ENCODE measurements at regions not wholly inside any gene's neighbourhood (a gene's known extent, or its start where the extent isn't known, plus 50 kb on each side); places are given as distances from the start of the nearest gene placed in this dataset.

GRCh38 chr18:24567199-24567598, 106.8 kb downstream of the HRH4 start:
- no peaks in the 10 kb centered on the region for H3K9me3 ChIP-seq (ENCODE audit: control insufficient read depth in 1 of 2, low read length in 2 of 2)
- H3K27ac ChIP-seq (ENCODE audit: low read length): no peak overlapping the region
- no peaks in the 10 kb centered on the region for H3K36me3 ChIP-seq (ENCODE audit: control insufficient read depth in 1 of 2, insufficient read depth in 2 of 2, low read length in 2 of 2)
- no peaks in the 10 kb centered on the region for H3K27me3 ChIP-seq (ENCODE audit: low read depth, low read length)
- H3K4me3 ChIP-seq (ENCODE audit: low read depth in 1 of 2, low read length in 2 of 2): no peak overlapping the region
- no peaks in the 10 kb centered on the region for H3K4me1 ChIP-seq (ENCODE audit: control insufficient read depth in 1 of 2, insufficient read depth in 2 of 2, low read length in 2 of 2)

- Histone ChIP-seq H3K9me3 (ENCODE audit: control insufficient read depth in 1 of 2, low read length in 2 of 2) (peaks cover 7% of the 10 kb centered on the region in 2 donors), H3K4me1 (ENCODE audit: control insufficient read depth in 1 of 2, insufficient read depth in 2 of 2, low read length in 2 of 2) (no peaks in the 10 kb centered on the region), H3K27ac (ENCODE audit: low read length) (no peak overlapping the region), H3K27me3 (ENCODE audit: low read depth, low read length) (no peaks in the 10 kb centered on the region), H3K4me3 (ENCODE audit: low read depth in 1 of 2, low read length in 2 of 2) (no peak overlapping the region), H3K36me3 (ENCODE audit: control insufficient read depth in 1 of 2, insufficient read depth in 2 of 2, low read length in 2 of 2) (no peaks in the 10 kb centered on the region)
Observed at GRCh38 chr18:24570716-24571115, 110.3 kb downstream of the HRH4 start.

GRCh38 chr18:24582771-24583170, 122.3 kb downstream of the HRH4 start:
- H3K4me3 ChIP-seq (ENCODE audit: low read depth in 1 of 2, low read length in 2 of 2): no peak overlapping the region
- no peak overlapping the region for H3K27ac ChIP-seq (ENCODE audit: low read length)
- H3K36me3 ChIP-seq (ENCODE audit: control insufficient read depth in 1 of 2, insufficient read depth in 2 of 2, low read length in 2 of 2): no peaks in the 10 kb centered on the region
- H3K27me3 ChIP-seq (ENCODE audit: low read depth, low read length): no peaks in the 10 kb centered on the region
- peaks cover 0 to 4% of the 10 kb centered on the region in 2 donors for H3K4me1 ChIP-seq (ENCODE audit: control insufficient read depth in 1 of 2, insufficient read depth in 2 of 2, low read length in 2 of 2)
- no peaks in the 10 kb centered on the region for H3K9me3 ChIP-seq (ENCODE audit: control insufficient read depth in 1 of 2, low read length in 2 of 2)

GRCh38 chr18:24584205-24584604, 123.8 kb downstream of the HRH4 start:
- Histone ChIP-seq H3K36me3 (ENCODE audit: control insufficient read depth in 1 of 2, insufficient read depth in 2 of 2, low read length in 2 of 2) (no peaks in the 10 kb centered on the region), H3K27ac (ENCODE audit: low read length) (no peak overlapping the region), H3K4me1 (ENCODE audit: control insufficient read depth in 1 of 2, insufficient read depth in 2 of 2, low read length in 2 of 2) (peaks cover 0 to 4% of the 10 kb centered on the region in 2 donors), H3K4me3 (ENCODE audit: low read depth in 1 of 2, low read length in 2 of 2) (no peak overlapping the region), H3K9me3 (ENCODE audit: control insufficient read depth in 1 of 2, low read length in 2 of 2) (no peaks in the 10 kb centered on the region), H3K27me3 (ENCODE audit: low read depth, low read length) (no peaks in the 10 kb centered on the region)

- Histone ChIP-seq H3K9me3 (ENCODE audit: control insufficient read depth in 1 of 2, low read length in 2 of 2) (no peaks in the 10 kb centered on the region), H3K36me3 (ENCODE audit: control insufficient read depth in 1 of 2, insufficient read depth in 2 of 2, low read length in 2 of 2) (no peaks in the 10 kb centered on the region), H3K4me1 (ENCODE audit: control insufficient read depth in 1 of 2, insufficient read depth in 2 of 2, low read length in 2 of 2) (peaks cover 0 to 4% of the 10 kb centered on the region in 2 donors), H3K4me3 (ENCODE audit: low read depth in 1 of 2, low read length in 2 of 2) (no peak overlapping the region), H3K27ac (ENCODE audit: low read length) (no peak overlapping the region), H3K27me3 (ENCODE audit: low read depth, low read length) (no peaks in the 10 kb centered on the region)
Observed at GRCh38 chr18:24584813-24585212, 124.4 kb downstream of the HRH4 start.

- Histone ChIP-seq H3K36me3 (ENCODE audit: control insufficient read depth in 1 of 2, insufficient read depth in 2 of 2, low read length in 2 of 2) (no peaks in the 10 kb centered on the region), H3K27ac (ENCODE audit: low read length) (no peak overlapping the region), H3K27me3 (ENCODE audit: low read depth, low read length) (no peaks in the 10 kb centered on the region), H3K4me3 (ENCODE audit: low read depth in 1 of 2, low read length in 2 of 2) (no peak overlapping the region), H3K4me1 (ENCODE audit: control insufficient read depth in 1 of 2, insufficient read depth in 2 of 2, low read length in 2 of 2) (peaks cover 0 to 4% of the 10 kb centered on the region in 2 donors), H3K9me3 (ENCODE audit: control insufficient read depth in 1 of 2, low read length in 2 of 2) (no peaks in the 10 kb centered on the region)
Observed at GRCh38 chr18:24585996-24586566, 125.6 kb downstream of the HRH4 start.

- H3K27ac ChIP-seq (ENCODE audit: low read length): no peak overlapping the region
- no peaks in the 10 kb centered on the region for H3K36me3 ChIP-seq (ENCODE audit: control insufficient read depth in 1 of 2, insufficient read depth in 2 of 2, low read length in 2 of 2)
- no peak overlapping the region for H3K4me3 ChIP-seq (ENCODE audit: low read depth in 1 of 2, low read length in 2 of 2)
- no peaks in the 10 kb centered on the region for H3K9me3 ChIP-seq (ENCODE audit: control insufficient read depth in 1 of 2, low read length in 2 of 2)
- no peaks in the 10 kb centered on the region for H3K27me3 ChIP-seq (ENCODE audit: low read depth, low read length)
- peaks cover 0 to 4% of the 10 kb centered on the region in 2 donors for H3K4me1 ChIP-seq (ENCODE audit: control insufficient read depth in 1 of 2, insufficient read depth in 2 of 2, low read length in 2 of 2)
Observed at GRCh38 chr18:24586662-24587360, 126.4 kb downstream of the HRH4 start.

GRCh38 chr18:24588440-24588839, 128.0 kb downstream of the HRH4 start:
- Histone ChIP-seq H3K9me3 (ENCODE audit: control insufficient read depth in 1 of 2, low read length in 2 of 2) (no peaks in the 10 kb centered on the region), H3K4me3 (ENCODE audit: low read depth in 1 of 2, low read length in 2 of 2) (no peak overlapping the region), H3K27me3 (ENCODE audit: low read depth, low read length) (no peaks in the 10 kb centered on the region), H3K27ac (ENCODE audit: low read length) (no peak overlapping the region), H3K4me1 (ENCODE audit: control insufficient read depth in 1 of 2, insufficient read depth in 2 of 2, low read length in 2 of 2) (peaks cover 0 to 4% of the 10 kb centered on the region in 2 donors), H3K36me3 (ENCODE audit: control insufficient read depth in 1 of 2, insufficient read depth in 2 of 2, low read length in 2 of 2) (no peaks in the 10 kb centered on the region)

- Histone ChIP-seq H3K27me3 (ENCODE audit: low read depth, low read length) (no peaks in the 10 kb centered on the region), H3K9me3 (ENCODE audit: control insufficient read depth in 1 of 2, low read length in 2 of 2) (no peaks in the 10 kb centered on the region), H3K36me3 (ENCODE audit: control insufficient read depth in 1 of 2, insufficient read depth in 2 of 2, low read length in 2 of 2) (no peaks in the 10 kb centered on the region), H3K27ac (ENCODE audit: low read length) (no peak overlapping the region), H3K4me3 (ENCODE audit: low read depth in 1 of 2, low read length in 2 of 2) (no peak overlapping the region), H3K4me1 (ENCODE audit: control insufficient read depth in 1 of 2, insufficient read depth in 2 of 2, low read length in 2 of 2) (no peaks in the 10 kb centered on the region)
Observed at GRCh38 chr18:24590946-24591345, 130.5 kb downstream of the HRH4 start.

GRCh38 chr18:24593401-24593800, 133.0 kb downstream of the HRH4 start:
- Histone ChIP-seq H3K9me3 (ENCODE audit: control insufficient read depth in 1 of 2, low read length in 2 of 2) (no peaks in the 10 kb centered on the region), H3K4me1 (ENCODE audit: control insufficient read depth in 1 of 2, insufficient read depth in 2 of 2, low read length in 2 of 2) (no peaks in the 10 kb centered on the region), H3K4me3 (ENCODE audit: low read depth in 1 of 2, low read length in 2 of 2) (no peak overlapping the region), H3K27ac (ENCODE audit: low read length) (no peak overlapping the region), H3K36me3 (ENCODE audit: control insufficient read depth in 1 of 2, insufficient read depth in 2 of 2, low read length in 2 of 2) (no peaks in the 10 kb centered on the region), H3K27me3 (ENCODE audit: low read depth, low read length) (no peaks in the 10 kb centered on the region)

GRCh38 chr18:24593886-24594285, 133.4 kb downstream of the HRH4 start:
- Histone ChIP-seq H3K4me3 (ENCODE audit: low read depth in 1 of 2, low read length in 2 of 2) (no peak overlapping the region), H3K36me3 (ENCODE audit: control insufficient read depth in 1 of 2, insufficient read depth in 2 of 2, low read length in 2 of 2) (no peaks in the 10 kb centered on the region), H3K4me1 (ENCODE audit: control insufficient read depth in 1 of 2, insufficient read depth in 2 of 2, low read length in 2 of 2) (no peaks in the 10 kb centered on the region), H3K27ac (ENCODE audit: low read length) (no peak overlapping the region), H3K9me3 (ENCODE audit: control insufficient read depth in 1 of 2, low read length in 2 of 2) (no peaks in the 10 kb centered on the region), H3K27me3 (ENCODE audit: low read depth, low read length) (no peaks in the 10 kb centered on the region)

GRCh38 chr18:24595561-24596031, 135.2 kb downstream of the HRH4 start:
- Histone ChIP-seq H3K9me3 (ENCODE audit: control insufficient read depth in 1 of 2, low read length in 2 of 2) (no peaks in the 10 kb centered on the region), H3K4me3 (ENCODE audit: low read depth in 1 of 2, low read length in 2 of 2) (no peak overlapping the region), H3K36me3 (ENCODE audit: control insufficient read depth in 1 of 2, insufficient read depth in 2 of 2, low read length in 2 of 2) (no peaks in the 10 kb centered on the region), H3K27ac (ENCODE audit: low read length) (no peak overlapping the region), H3K27me3 (ENCODE audit: low read depth, low read length) (no peaks in the 10 kb centered on the region), H3K4me1 (ENCODE audit: control insufficient read depth in 1 of 2, insufficient read depth in 2 of 2, low read length in 2 of 2) (no peaks in the 10 kb centered on the region)

Data from muscle layer of duodenum (tissue), 2 donors.